ENCODE measurements at regions not wholly inside any gene's neighbourhood (a gene's known extent, or its start where the extent isn't known, plus 50 kb on each side); places are given as distances from the start of the nearest gene placed in this dataset.

GRCh38 chr10:56240471-56240870 is 120.6 kb downstream of the ZWINT start:
- no peak for TF ChIP-seq CTCF (IDR thresholded peaks at IDR 0.05)
- no peak for TF ChIP-seq POLR2A (IDR thresholded peaks at IDR 0.05)

Data from vagina (tissue), 2 donors.